Vagina (tissue), 2 donors: ENCODE measurements at regions not wholly inside any gene's neighbourhood (a gene's known extent, or its start where the extent isn't known, plus 50 kb on each side); places are given as distances from the start of the nearest gene placed in this dataset.

Source experiments
- DNase-seq, 2 donors: peaks; one replicate each; pipeline ENCODE4 v3.0.0-alpha.2; 2017; ENCODE audit errors: extremely low spot score in 2 of 2
- H3K27ac ChIP-seq: fragments of 200-600 bp; sonication (generic); one replicate; pipeline ENCODE4 v1.5.1; 2019
- H3K27me3 ChIP-seq: fragments of 200-600 bp; sonication (generic); one replicate; pipeline ENCODE4 v1.5.1; 2019
- H3K36me3 ChIP-seq, 2 donors: fragments of 200-600 bp; sonication (generic); one replicate each; pipeline ENCODE4 v1.5.1; 2017 to 2019
- H3K4me1 ChIP-seq: fragments of 200-600 bp; sonication (generic); one replicate; pipeline ENCODE4 v1.5.1; 2019
- H3K4me3 ChIP-seq, 2 donors: fragments of 200-600 bp; sonication (generic); 1 replicate in 1 of 2; 2 replicates in 1 of 2; pipeline ENCODE4 v1.5.1; 2016 to 2019
- H3K9me3 ChIP-seq: fragments of 200-600 bp; sonication (generic); one replicate; pipeline ENCODE4 v1.5.1; 2019
- CTCF ChIP-seq, 3 experiments: fragments of 450-650 bp in 2 of 3; fragments of 200-600 bp in 1 of 3; sonication (generic) in 1 of 3; IDR thresholded peaks; one replicate each; pipeline ENCODE4 v1.5.1; 2017 to 2019; ENCODE audit warnings: antibody characterized with exemption in 3 of 3, mild to moderate bottlenecking in 2 of 3, moderate library complexity in 2 of 3
- POLR2A ChIP-seq, 2 donors: fragments of 450-650 bp; IDR thresholded peaks; one replicate each; pipeline ENCODE4 v1.6.1; 2017; ENCODE audit warnings: antibody characterized with exemption in 2 of 2, mild to moderate bottlenecking in 2 of 2, moderate library complexity in 2 of 2
- POLR2AphosphoS5 ChIP-seq, 2 donors: sonication (generic); formaldehyde crosslinking; IDR thresholded peaks; one replicate each; pipeline ENCODE4 v1.9.0; 2017; ENCODE audit warnings: antibody characterized with exemption in 2 of 2, mild to moderate bottlenecking in 2 of 2, low read depth in 1 of 2; ENCODE audit not compliant: insufficient read depth in 1 of 2
- intact Hi-C: fragments of 100-400 bp; cut with DNase I; formaldehyde crosslinking; loops from one replicate; pipeline ENCODE4 v1.15.1; 2023

GRCh38 chr5:143914756-143915155, 102.8 kb downstream of the HMHB1 start:
- TF ChIP-seq CTCF (IDR thresholded peaks at IDR 0.05) (no peak), POLR2A (IDR thresholded peaks at IDR 0.05) (no peak), POLR2AphosphoS5 (IDR thresholded peaks at IDR 0.05; ENCODE audit: insufficient read depth in 1 of 2, low read depth in 1 of 2) (no peak)
- intact Hi-C loops = no loop called here
- no peaks in the 10 kb centered on the region for H3K4me1 ChIP-seq
- no peak overlapping the region for H3K4me3 ChIP-seq
- H3K27ac ChIP-seq = no peak overlapping the region
- no peak for DNase-seq
- H3K27me3 ChIP-seq = no peaks in the 10 kb centered on the region
- no peaks in the 10 kb centered on the region for H3K9me3 ChIP-seq
- no peaks in the 10 kb centered on the region for H3K36me3 ChIP-seq

- no peak overlapping the region for H3K4me3 ChIP-seq
- no peaks in the 10 kb centered on the region for H3K9me3 ChIP-seq
- no peaks in the 10 kb centered on the region for H3K4me1 ChIP-seq
- H3K27ac ChIP-seq = no peak overlapping the region
- intact Hi-C loops = no loop called here
- TF ChIP-seq POLR2A (IDR thresholded peaks at IDR 0.05) (no peak), CTCF (IDR thresholded peaks at IDR 0.05) (no peak), POLR2AphosphoS5 (IDR thresholded peaks at IDR 0.05; ENCODE audit: insufficient read depth in 1 of 2, low read depth in 1 of 2) (no peak)
- no peaks in the 10 kb centered on the region for H3K36me3 ChIP-seq
- no peaks in the 10 kb centered on the region for H3K27me3 ChIP-seq
- DNase-seq = no peak
Measured at GRCh38 chr5:143916451-143916850, 104.5 kb downstream of the HMHB1 start.

- TF ChIP-seq POLR2AphosphoS5 (IDR thresholded peaks at IDR 0.05; ENCODE audit: insufficient read depth in 1 of 2, low read depth in 1 of 2) (no peak), POLR2A (IDR thresholded peaks at IDR 0.05) (no peak)
- no peak overlapping the region for H3K27ac ChIP-seq
- H3K4me1 ChIP-seq = no peaks in the 10 kb centered on the region
- no peaks in the 10 kb centered on the region for H3K36me3 ChIP-seq
- no peaks in the 10 kb centered on the region for H3K27me3 ChIP-seq
- DNase-seq = no peak
- H3K9me3 ChIP-seq = no peaks in the 10 kb centered on the region
- H3K4me3 ChIP-seq = no peak overlapping the region
- intact Hi-C loops = no loop called here
Measured at GRCh38 chr5:143918961-143919360, 107.0 kb downstream of the HMHB1 start.

- no peak for DNase-seq
- TF ChIP-seq POLR2A (IDR thresholded peaks at IDR 0.05) = no peak
- TF ChIP-seq POLR2AphosphoS5 (IDR thresholded peaks at IDR 0.05; ENCODE audit: insufficient read depth in 1 of 2, low read depth in 1 of 2) = no peak
- TF ChIP-seq CTCF (IDR thresholded peaks at IDR 0.05) = no peak
- Histone ChIP-seq H3K4me3 (no peak overlapping the region), H3K4me1 (no peaks in the 10 kb centered on the region), H3K36me3 (no peaks in the 10 kb centered on the region), H3K9me3 (no peaks in the 10 kb centered on the region), H3K27me3 (no peaks in the 10 kb centered on the region), H3K27ac (no peak overlapping the region)
- intact Hi-C loops = no loop called here
Measured at GRCh38 chr5:143920772-143921171, 108.8 kb downstream of the HMHB1 start.

- no peak overlapping the region for H3K4me3 ChIP-seq
- intact Hi-C loops = no loop called here
- H3K36me3 ChIP-seq = no peaks in the 10 kb centered on the region
- DNase-seq = no peak
- H3K27ac ChIP-seq = no peak overlapping the region
- no peaks in the 10 kb centered on the region for H3K4me1 ChIP-seq
- no peaks in the 10 kb centered on the region for H3K27me3 ChIP-seq
- no peaks in the 10 kb centered on the region for H3K9me3 ChIP-seq
- TF ChIP-seq POLR2A (IDR thresholded peaks at IDR 0.05) = no peak
- no peak for TF ChIP-seq CTCF (IDR thresholded peaks at IDR 0.05)
Measured at GRCh38 chr5:143921525-143922311, 109.8 kb downstream of the HMHB1 start.
